ENCODE measurements at regions not wholly inside any gene's neighbourhood (a gene's known extent, or its start where the extent isn't known, plus 50 kb on each side); places are given as distances from the start of the nearest gene placed in this dataset.

- H3K79me2 ChIP-seq (ENCODE audit: control insufficient read depth, insufficient read depth, low read length), result no peaks in the 10 kb centered on the region
- no peak overlapping the region for H3K9ac ChIP-seq (ENCODE audit: insufficient read depth, low read length)
- H3K9me3 ChIP-seq (ENCODE audit: control insufficient read depth, insufficient read depth, low read depth, low read length), result no peaks in the 10 kb centered on the region
- no peak overlapping the region for H3K4me3 ChIP-seq (replicated peaks in 1 of 4; ENCODE audit: control extremely low read depth in 1 of 4, insufficient read depth in 1 of 4, low read depth in 3 of 4, low read length in 4 of 4)
- no peaks in the 10 kb centered on the region for H3K36me3 ChIP-seq (ENCODE audit: control insufficient read depth, insufficient read depth, low read length)
- no peak for DNase-seq (ENCODE audit: low read depth in 2 of 2)
- no peak overlapping the region for H3K4me2 ChIP-seq (ENCODE audit: extremely low read depth, insufficient read depth, low read length)
- H3K4me1 ChIP-seq (ENCODE audit: control insufficient read depth, extremely low read depth, insufficient read depth, low read length), result no peaks in the 10 kb centered on the region
- H3K27ac ChIP-seq (ENCODE audit: insufficient read depth, low read length), result no peak overlapping the region
- H4K20me1 ChIP-seq (ENCODE audit: control insufficient read depth, extremely low read depth, insufficient read depth, low read length), result no peaks in the 10 kb centered on the region
- no peaks in the 10 kb centered on the region for H3K27me3 ChIP-seq (ENCODE audit: control insufficient read depth, insufficient read depth, low read length)
- no peak overlapping the region for H2AFZ ChIP-seq (ENCODE audit: low read length)
- TF ChIP-seq CTCF (conservative IDR thresholded peaks at IDR 0.05 in 1 of 2, IDR thresholded peaks at IDR 0.05 in 1 of 2; ENCODE audit: low read depth in 1 of 2, low read length in 2 of 2) (no peak), EZH2 (IDR thresholded peaks at IDR 0.05; ENCODE audit: low read length, missing control alignments) (no peak)
Observed at GRCh38 chr11:26043665-26044064, 288.3 kb upstream of the ANO3 start.

GRCh38 chr11:26044389-26044788 is 287.5 kb upstream of the ANO3 start:
- Histone ChIP-seq H4K20me1 (ENCODE audit: control insufficient read depth, extremely low read depth, insufficient read depth, low read length) (no peaks in the 10 kb centered on the region), H3K27ac (ENCODE audit: insufficient read depth, low read length) (no peak overlapping the region), H3K9me3 (ENCODE audit: control insufficient read depth, insufficient read depth, low read depth, low read length) (no peaks in the 10 kb centered on the region), H3K79me2 (ENCODE audit: control insufficient read depth, insufficient read depth, low read length) (no peaks in the 10 kb centered on the region), H3K4me2 (ENCODE audit: extremely low read depth, insufficient read depth, low read length) (no peak overlapping the region), H2AFZ (ENCODE audit: low read length) (no peak overlapping the region), H3K27me3 (ENCODE audit: control insufficient read depth, insufficient read depth, low read length) (no peaks in the 10 kb centered on the region), H3K4me3 (replicated peaks in 1 of 4; ENCODE audit: control extremely low read depth in 1 of 4, insufficient read depth in 1 of 4, low read depth in 3 of 4, low read length in 4 of 4) (no peak overlapping the region), H3K9ac (ENCODE audit: insufficient read depth, low read length) (no peak overlapping the region), H3K4me1 (ENCODE audit: control insufficient read depth, extremely low read depth, insufficient read depth, low read length) (no peaks in the 10 kb centered on the region), H3K36me3 (ENCODE audit: control insufficient read depth, insufficient read depth, low read length) (no peaks in the 10 kb centered on the region)
- no peak for TF ChIP-seq CTCF (conservative IDR thresholded peaks at IDR 0.05 in 1 of 2, IDR thresholded peaks at IDR 0.05 in 1 of 2; ENCODE audit: low read depth in 1 of 2, low read length in 2 of 2)
- no peak for TF ChIP-seq EZH2 (IDR thresholded peaks at IDR 0.05; ENCODE audit: low read length, missing control alignments)
- DNase-seq (ENCODE audit: low read depth in 2 of 2), result no peak

GRCh38 chr11:26045082-26045481 is 286.8 kb upstream of the ANO3 start:
- H3K27ac ChIP-seq (ENCODE audit: insufficient read depth, low read length), result no peak overlapping the region
- DNase-seq (ENCODE audit: low read depth in 2 of 2), result peak in 1 of 2 donors; percentile 12
- TF ChIP-seq CTCF (conservative IDR thresholded peaks at IDR 0.05 in 1 of 2, IDR thresholded peaks at IDR 0.05 in 1 of 2; ENCODE audit: low read depth in 1 of 2, low read length in 2 of 2) (no peak), EZH2 (IDR thresholded peaks at IDR 0.05; ENCODE audit: low read length, missing control alignments) (no peak)
- H3K9ac ChIP-seq (ENCODE audit: insufficient read depth, low read length), result no peak overlapping the region
- H3K4me2 ChIP-seq (ENCODE audit: extremely low read depth, insufficient read depth, low read length), result no peak overlapping the region
- H3K9me3 ChIP-seq (ENCODE audit: control insufficient read depth, insufficient read depth, low read depth, low read length), result no peaks in the 10 kb centered on the region
- no peak overlapping the region for H2AFZ ChIP-seq (ENCODE audit: low read length)
- H3K4me3 ChIP-seq (replicated peaks in 1 of 4; ENCODE audit: control extremely low read depth in 1 of 4, insufficient read depth in 1 of 4, low read depth in 3 of 4, low read length in 4 of 4), result no peak overlapping the region
- H3K36me3 ChIP-seq (ENCODE audit: control insufficient read depth, insufficient read depth, low read length), result no peaks in the 10 kb centered on the region
- no peaks in the 10 kb centered on the region for H3K27me3 ChIP-seq (ENCODE audit: control insufficient read depth, insufficient read depth, low read length)
- H4K20me1 ChIP-seq (ENCODE audit: control insufficient read depth, extremely low read depth, insufficient read depth, low read length), result no peaks in the 10 kb centered on the region
- no peaks in the 10 kb centered on the region for H3K4me1 ChIP-seq (ENCODE audit: control insufficient read depth, extremely low read depth, insufficient read depth, low read length)
- no peaks in the 10 kb centered on the region for H3K79me2 ChIP-seq (ENCODE audit: control insufficient read depth, insufficient read depth, low read length)

Data from fibroblast of lung (primary cell).